Pancreas (tissue), 10 donors: ENCODE measurements at regions not wholly inside any gene's neighbourhood (a gene's known extent, or its start where the extent isn't known, plus 50 kb on each side); places are given as distances from the start of the nearest gene placed in this dataset.

Source experiments
- ATAC-seq, 4 donors: fragments of 200-7000 bp; cut with Tn5 transposase; one replicate each; pipeline versions ENCODE4 v1.8.0 to v1.9.1; 2020; ENCODE audit warnings: mild to moderate bottlenecking in 4 of 4, moderate library complexity in 4 of 4
- DNase-seq, 6 donors: peaks; one replicate each; pipeline ENCODE4 v3.0.0-alpha.2; 2020
- FAIRE-seq: peaks from 2 replicates; lab custom pipeline; 2012; peaks lifted over from hg19 to GRCh38; lab: Jason Lieb, UNC
- H3K27ac ChIP-seq, 4 donors: fragments of 200-600 bp; sonication (generic); 1 replicate in 3 of 4; 2 replicates in 1 of 4; pipeline versions ENCODE4 v1.5.0 to v1.8.0; 2020
- H3K27me3 ChIP-seq, 4 donors: fragments of 200-600 bp; one replicate each; pipeline ENCODE4 v1.8.0; 2021
- H3K36me3 ChIP-seq, 3 donors: fragments of 200-600 bp; sonication (generic) in 1 of 3; one replicate each; pipeline versions ENCODE4 v1.5.0 to v1.8.0; 2020 to 2021
- H3K4me1 ChIP-seq, 3 donors: fragments of 200-600 bp; one replicate each; pipeline ENCODE4 v1.8.0; 2021
- H3K4me3 ChIP-seq, 4 donors: fragments of 200-600 bp; sonication (generic) in 2 of 4; one replicate each; pipeline versions ENCODE4 v1.5.0 to v1.8.0; 2020 to 2021
- H3K9me3 ChIP-seq, 4 donors: fragments of 200-600 bp; one replicate each; pipeline ENCODE4 v1.8.0; 2021
- CTCF ChIP-seq, 4 donors: fragments of 200-600 bp; sonication (generic) in 3 of 4; IDR thresholded peaks; one replicate each; pipeline versions ENCODE4 v1.5.0 to v1.8.0; 2021; ENCODE audit warnings: antibody characterized with exemption in 4 of 4
- WGBS, 2 donors: extraction: QIAGEN DNeasy Blood & Tissue Kit; methylation state at CpG; one replicate each; pipeline ENCODE4 v1.1.7; 2013; 5-methylcytosine and 5-hydroxymethylcytosine counted together
- intact Hi-C, 3 donors: fragments of 100-400 bp; cut with DNase I; formaldehyde crosslinking; loops; one replicate each; pipeline versions ENCODE4 v1.11.1 to v1.14.2; 2022
- donor health status: healthy with polysubstance abuse.
- donor health status: DM: no; HTN: no; CAD: no; lungs with moderate emphysema.
- donor health status: DM: no; HTN: no; CAD: no.
- donor health status: control.
- donor health status: control.
- donor health status: Bipolar disorder and iron deficiency.
- donor health status: DM: yes; HTN: yes; CAD: no.
- donor health status: DM: no; HTN: no; CAD: no.
- donor health status: DM: no; HTN: no; CAD: no.
- donor health status: DM: yes; HTN: yes; CAD: no.

GRCh38 chr12:98280152-98280551, 235.2 kb upstream of the TMPO start:
- Histone ChIP-seq H3K27me3 (no peaks in the 10 kb centered on the region), H3K27ac (no peak overlapping the region), H3K4me3 (no peak overlapping the region), H3K36me3 (no peaks in the 10 kb centered on the region), H3K9me3 (no peaks in the 10 kb centered on the region), H3K4me1 (no peaks in the 10 kb centered on the region)
- intact Hi-C loops, result no loop called here
- no peak for FAIRE-seq
- no peak for ATAC-seq
- no peak for DNase-seq
- WGBS, 2 donors, result 71 to 85% methylated on average over 6 of the region's 6 CpGs
- TF ChIP-seq CTCF (IDR thresholded peaks at IDR 0.05), result no peak

GRCh38 chr12:98280621-98281020, 234.8 kb upstream of the TMPO start:
- Histone ChIP-seq H3K9me3 (no peaks in the 10 kb centered on the region), H3K27ac (no peak overlapping the region), H3K4me1 (no peaks in the 10 kb centered on the region), H3K27me3 (no peaks in the 10 kb centered on the region), H3K36me3 (no peaks in the 10 kb centered on the region), H3K4me3 (no peak overlapping the region)
- no peak for ATAC-seq
- no peak for TF ChIP-seq CTCF (IDR thresholded peaks at IDR 0.05)
- no peak for DNase-seq
- no peak for FAIRE-seq
- intact Hi-C loops, result no loop called here
- 82 to 93% methylated on average over 7 of the region's 7 CpGs for WGBS, 2 donors

GRCh38 chr12:98291828-98292227, 223.6 kb upstream of the TMPO start:
- TF ChIP-seq CTCF (IDR thresholded peaks at IDR 0.05), result no peak

GRCh38 chr12:98294051-98294805, 221.2 kb upstream of the TMPO start:
- intact Hi-C loops, result no loop called here
- 24 to 52% methylated on average over 1 of the region's 1 CpG for WGBS, 2 donors
- DNase-seq, result no peak
- no peak overlapping the region for H3K27ac ChIP-seq
- no peak overlapping the region for H3K4me3 ChIP-seq
- no peak for TF ChIP-seq CTCF (IDR thresholded peaks at IDR 0.05)
- no peaks in the 10 kb centered on the region for H3K36me3 ChIP-seq
- no peak for FAIRE-seq
- H3K9me3 ChIP-seq, result no peaks in the 10 kb centered on the region
- no peaks in the 10 kb centered on the region for H3K27me3 ChIP-seq
- no peak for ATAC-seq
- H3K4me1 ChIP-seq, result no peaks in the 10 kb centered on the region

More at GRCh38 chr12:98291828-98292227, 223.6 kb upstream of the TMPO start:
- Histone ChIP-seq H3K27ac (no peak overlapping the region), H3K27me3 (no peaks in the 10 kb centered on the region), H3K4me3 (no peak overlapping the region), H3K9me3 (no peaks in the 10 kb centered on the region), H3K36me3 (no peaks in the 10 kb centered on the region), H3K4me1 (no peaks in the 10 kb centered on the region)
- ATAC-seq, result no peak
- intact Hi-C loops, result no loop called here
- DNase-seq, result no peak
- no peak for FAIRE-seq
- WGBS, 2 donors, result 45 to 49% methylated on average over 4 of the region's 4 CpGs

- WGBS, 2 donors, result 36 to 60% methylated on average over 2 of the region's 2 CpGs
- H3K27ac ChIP-seq, result no peak overlapping the region
- no peak for DNase-seq
- FAIRE-seq, result no peak
- intact Hi-C loops, result no loop called here
- ATAC-seq, result no peak
- no peaks in the 10 kb centered on the region for H3K36me3 ChIP-seq
- H3K27me3 ChIP-seq, result no peaks in the 10 kb centered on the region
- no peak overlapping the region for H3K4me3 ChIP-seq
- H3K4me1 ChIP-seq, result no peaks in the 10 kb centered on the region
- no peak for TF ChIP-seq CTCF (IDR thresholded peaks at IDR 0.05)
- no peaks in the 10 kb centered on the region for H3K9me3 ChIP-seq
These were observed 219.7 kb upstream of the TMPO start for GRCh38 chr12:98295681-98296080.
